ENCODE measurements at regions not wholly inside any gene's neighbourhood (a gene's known extent, or its start where the extent isn't known, plus 50 kb on each side); places are given as distances from the start of the nearest gene placed in this dataset.
A peak's percentile ranks its signal among the peaks of the same experiment; 100 is the strongest.
"Not testable (repeated sequence)": the region's sequence is repeated elsewhere in the genome, so short reads cannot be mapped to it uniquely, and the experiment has no call there.

- Histone ChIP-seq H3K4me3 (no peak overlapping the region), H3K27ac (no peak overlapping the region)
- no peak for TF ChIP-seq CTCF (IDR thresholded peaks at IDR 0.05)
- no peak for DNase-seq (ENCODE audit: low spot score)
Measured at GRCh38 chr2:43149482-43150107, 76.8 kb downstream of the ZFP36L2 start.

GRCh38 chr2:43146083-43146482 lies 80.3 kb downstream of the ZFP36L2 start:
- DNase-seq (ENCODE audit: low spot score), result no peak
- Histone ChIP-seq H3K27ac (no peak overlapping the region), H3K4me3 (no peak overlapping the region)
- TF ChIP-seq CTCF (IDR thresholded peaks at IDR 0.05), result no peak

GRCh38 chr2:43144263-43144662 lies 82.1 kb downstream of the ZFP36L2 start:
- Histone ChIP-seq H3K27ac (no peak overlapping the region), H3K4me3 (no peak overlapping the region)
- no peak for DNase-seq (ENCODE audit: low spot score)
- TF ChIP-seq CTCF (IDR thresholded peaks at IDR 0.05), result no peak

GRCh38 chr2:43143756-43144155 lies 82.7 kb downstream of the ZFP36L2 start:
- no peak for TF ChIP-seq CTCF (IDR thresholded peaks at IDR 0.05)
- Histone ChIP-seq H3K4me3 (no peak overlapping the region), H3K27ac (no peak overlapping the region)
- DNase-seq (ENCODE audit: low spot score), result no peak

GRCh38 chr2:43142921-43143438 lies 83.4 kb downstream of the ZFP36L2 start:
- no peak overlapping the region for H3K4me3 ChIP-seq
- TF ChIP-seq CTCF (IDR thresholded peaks at IDR 0.05), result no peak
- DNase-seq (ENCODE audit: low spot score), result no peak

GRCh38 chr2:43141636-43142151 lies 84.7 kb downstream of the ZFP36L2 start:
- not testable (repeated sequence) for H3K27ac ChIP-seq; DNase-seq (ENCODE audit: low spot score); H3K4me3 ChIP-seq

More at GRCh38 chr2:43142921-43143438, 83.4 kb downstream of the ZFP36L2 start:
- no peak overlapping the region for H3K27ac ChIP-seq

- H3K27ac ChIP-seq, result peak overlapping the region in 1 of 2 donors; percentile 27
- TF ChIP-seq CTCF (IDR thresholded peaks at IDR 0.05), result no peak
- no peak overlapping the region for H3K4me3 ChIP-seq
- DNase-seq (ENCODE audit: low spot score), result no peak
Measured at GRCh38 chr2:43139996-43140621, 86.3 kb downstream of the ZFP36L2 start.

All from coronary artery (tissue), 2 donors.